ENCODE measurements at regions not wholly inside any gene's neighbourhood (a gene's known extent, or its start where the extent isn't known, plus 50 kb on each side); places are given as distances from the start of the nearest gene placed in this dataset.

DNA sequence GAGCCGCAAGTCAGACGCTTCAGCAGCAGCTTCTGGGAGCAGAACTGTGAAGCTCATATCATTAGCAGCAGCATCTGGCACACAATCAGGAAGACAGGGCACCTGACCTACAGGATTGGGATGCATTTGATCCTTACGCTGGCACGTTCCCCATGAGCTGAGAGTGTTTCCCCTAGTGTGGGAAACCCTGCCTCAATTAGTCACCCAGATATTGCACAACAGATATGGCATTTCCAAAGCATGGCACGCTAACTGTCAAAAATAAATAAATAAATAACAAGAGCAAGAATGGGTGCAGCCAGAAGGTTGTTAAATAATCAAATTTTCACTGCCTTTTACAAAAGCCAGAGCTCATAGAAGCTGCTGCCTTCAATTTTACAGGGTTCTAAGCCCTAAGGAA lies 189.6 kb upstream of the THBS1 start:
- TF ChIP-seq, protein P1, sequence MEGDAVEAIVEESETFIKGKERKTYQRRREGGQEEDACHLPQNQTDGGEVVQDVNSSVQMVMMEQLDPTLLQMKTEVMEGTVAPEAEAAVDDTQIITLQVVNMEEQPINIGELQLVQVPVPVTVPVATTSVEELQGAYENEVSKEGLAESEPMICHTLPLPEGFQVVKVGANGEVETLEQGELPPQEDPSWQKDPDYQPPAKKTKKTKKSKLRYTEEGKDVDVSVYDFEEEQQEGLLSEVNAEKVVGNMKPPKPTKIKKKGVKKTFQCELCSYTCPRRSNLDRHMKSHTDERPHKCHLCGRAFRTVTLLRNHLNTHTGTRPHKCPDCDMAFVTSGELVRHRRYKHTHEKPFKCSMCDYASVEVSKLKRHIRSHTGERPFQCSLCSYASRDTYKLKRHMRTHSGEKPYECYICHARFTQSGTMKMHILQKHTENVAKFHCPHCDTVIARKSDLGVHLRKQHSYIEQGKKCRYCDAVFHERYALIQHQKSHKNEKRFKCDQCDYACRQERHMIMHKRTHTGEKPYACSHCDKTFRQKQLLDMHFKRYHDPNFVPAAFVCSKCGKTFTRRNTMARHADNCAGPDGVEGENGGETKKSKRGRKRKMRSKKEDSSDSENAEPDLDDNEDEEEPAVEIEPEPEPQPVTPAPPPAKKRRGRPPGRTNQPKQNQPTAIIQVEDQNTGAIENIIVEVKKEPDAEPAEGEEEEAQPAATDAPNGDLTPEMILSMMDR (IDR thresholded peaks at IDR 0.05): no peak
- no peak for TF ChIP-seq POLR2AphosphoS5 (IDR thresholded peaks at IDR 0.05; ENCODE audit: low read depth, low read length)

All from Panc1 (cell line).